Pancreas (tissue), 10 donors: ENCODE measurements at regions not wholly inside any gene's neighbourhood (a gene's known extent, or its start where the extent isn't known, plus 50 kb on each side); places are given as distances from the start of the nearest gene placed in this dataset.

Experiments
- ATAC-seq, 4 donors: fragments of 200-7000 bp; cut with Tn5 transposase; one replicate each; pipeline versions ENCODE4 v1.8.0 to v1.9.1; 2020; ENCODE audit warnings: mild to moderate bottlenecking in 4 of 4, moderate library complexity in 4 of 4
- DNase-seq, 6 donors: peaks; one replicate each; pipeline ENCODE4 v3.0.0-alpha.2; 2020
- FAIRE-seq: peaks from 2 replicates; lab custom pipeline; 2012; peaks lifted over from hg19 to GRCh38; lab: Jason Lieb, UNC
- H3K27ac ChIP-seq, 4 donors: fragments of 200-600 bp; sonication (generic); 1 replicate in 3 of 4; 2 replicates in 1 of 4; pipeline versions ENCODE4 v1.5.0 to v1.8.0; 2020
- H3K27me3 ChIP-seq, 4 donors: fragments of 200-600 bp; one replicate each; pipeline ENCODE4 v1.8.0; 2021
- H3K36me3 ChIP-seq, 3 donors: fragments of 200-600 bp; sonication (generic) in 1 of 3; one replicate each; pipeline versions ENCODE4 v1.5.0 to v1.8.0; 2020 to 2021
- H3K4me1 ChIP-seq, 3 donors: fragments of 200-600 bp; one replicate each; pipeline ENCODE4 v1.8.0; 2021
- H3K4me3 ChIP-seq, 4 donors: fragments of 200-600 bp; sonication (generic) in 2 of 4; one replicate each; pipeline versions ENCODE4 v1.5.0 to v1.8.0; 2020 to 2021
- H3K9me3 ChIP-seq, 4 donors: fragments of 200-600 bp; one replicate each; pipeline ENCODE4 v1.8.0; 2021
- CTCF ChIP-seq, 4 donors: fragments of 200-600 bp; sonication (generic) in 3 of 4; IDR thresholded peaks; one replicate each; pipeline versions ENCODE4 v1.5.0 to v1.8.0; 2021; ENCODE audit warnings: antibody characterized with exemption in 4 of 4
- WGBS, 2 donors: extraction: QIAGEN DNeasy Blood & Tissue Kit; methylation state at CpG; one replicate each; pipeline ENCODE4 v1.1.7; 2013; 5-methylcytosine and 5-hydroxymethylcytosine counted together
- intact Hi-C, 3 donors: fragments of 100-400 bp; cut with DNase I; formaldehyde crosslinking; loops; one replicate each; pipeline versions ENCODE4 v1.11.1 to v1.14.2; 2022
- donor health status: healthy with polysubstance abuse.
- donor health status: DM: no; HTN: no; CAD: no; lungs with moderate emphysema.
- donor health status: DM: no; HTN: no; CAD: no.
- donor health status: control.
- donor health status: control.
- donor health status: Bipolar disorder and iron deficiency.
- donor health status: DM: yes; HTN: yes; CAD: no.
- donor health status: DM: no; HTN: no; CAD: no.
- donor health status: DM: no; HTN: no; CAD: no.
- donor health status: DM: yes; HTN: yes; CAD: no.

- no peak for ATAC-seq
- Histone ChIP-seq H3K36me3 (no peaks in the 10 kb centered on the region), H3K4me1 (no peaks in the 10 kb centered on the region), H3K27me3 (no peaks in the 10 kb centered on the region), H3K4me3 (no peak overlapping the region), H3K27ac (no peak overlapping the region), H3K9me3 (no peaks in the 10 kb centered on the region)
- intact Hi-C loops, result no loop called here
- DNase-seq, result no peak
- FAIRE-seq, result no peak
- TF ChIP-seq CTCF (IDR thresholded peaks at IDR 0.05), result no peak
- WGBS, 2 donors, result 44 to 72% methylated on average over 5 of the region's 5 CpGs
These were observed 1212.9 kb downstream of the BCL11B start for GRCh38 chr14:98059106-98059505.

- no peak overlapping the region for H3K27ac ChIP-seq
- intact Hi-C loops, result no loop called here
- FAIRE-seq, result no peak
- TF ChIP-seq CTCF (IDR thresholded peaks at IDR 0.05), result no peak
- ATAC-seq, result no peak
- 65 to 67% methylated on average over 10 of the region's 10 CpGs for WGBS, 2 donors
- H3K4me1 ChIP-seq, result no peaks in the 10 kb centered on the region
- no peak overlapping the region for H3K4me3 ChIP-seq
- H3K27me3 ChIP-seq, result no peaks in the 10 kb centered on the region
- H3K36me3 ChIP-seq, result no peaks in the 10 kb centered on the region
- DNase-seq, result no peak
- no peaks in the 10 kb centered on the region for H3K9me3 ChIP-seq
These were observed 1209.9 kb downstream of the BCL11B start for GRCh38 chr14:98062083-98062482.

- H3K9me3 ChIP-seq, result no peaks in the 10 kb centered on the region
- DNase-seq (peak in 3 of 6 donors; percentile 17 to 28 (median 25)), ATAC-seq (peak; percentile 71 to 96 (median 80)), FAIRE-seq (no peak)
- H3K27ac ChIP-seq, result peak overlapping the region in 2 of 4 donors; percentile 9 to 44
- intact Hi-C loops, result no loop called here
- no peak for TF ChIP-seq CTCF (IDR thresholded peaks at IDR 0.05)
- H3K4me3 ChIP-seq, result no peak overlapping the region
- no peaks in the 10 kb centered on the region for H3K36me3 ChIP-seq
- no peaks in the 10 kb centered on the region for H3K27me3 ChIP-seq
- no peaks in the 10 kb centered on the region for H3K4me1 ChIP-seq
- 27 to 31% methylated on average over 2 of the region's 2 CpGs for WGBS, 2 donors
These were observed 1202.3 kb downstream of the BCL11B start for GRCh38 chr14:98069712-98070171.

- ATAC-seq (peak in 2 of 4 donors; percentile 27 to 40), DNase-seq (no peak), FAIRE-seq (no peak)
- Histone ChIP-seq H3K36me3 (no peaks in the 10 kb centered on the region), H3K4me3 (no peak overlapping the region), H3K9me3 (no peaks in the 10 kb centered on the region), H3K4me1 (no peaks in the 10 kb centered on the region), H3K27ac (peak overlapping the region in 1 of 4 donors; percentile 9), H3K27me3 (no peaks in the 10 kb centered on the region)
- no peak for TF ChIP-seq CTCF (IDR thresholded peaks at IDR 0.05)
- intact Hi-C loops, result no loop called here
These were observed 1201.5 kb downstream of the BCL11B start for GRCh38 chr14:98070536-98070935.

GRCh38 chr14:98074111-98074510 lies 1197.9 kb downstream of the BCL11B start:
- no peak for TF ChIP-seq CTCF (IDR thresholded peaks at IDR 0.05)
- intact Hi-C loops, result no loop called here
- Histone ChIP-seq H3K4me1 (no peaks in the 10 kb centered on the region), H3K36me3 (no peaks in the 10 kb centered on the region), H3K27me3 (no peaks in the 10 kb centered on the region), H3K9me3 (no peaks in the 10 kb centered on the region), H3K27ac (no peak overlapping the region), H3K4me3 (no peak overlapping the region)
- 77 to 87% methylated on average over 5 of the region's 5 CpGs for WGBS, 2 donors
- ATAC-seq (no peak), FAIRE-seq (no peak), DNase-seq (no peak)
